HCT116 (cell line): ENCODE measurements at regions not wholly inside any gene's neighbourhood (a gene's known extent, or its start where the extent isn't known, plus 50 kb on each side); places are given as distances from the start of the nearest gene placed in this dataset.

Experiments used
- ATAC-seq: fragments of 200-7000 bp; cut with Tn5 transposase; 2 replicates; pipeline ENCODE4 v1.9.1; 2020; ENCODE audit warnings: mild to moderate bottlenecking, moderate library complexity
- BruUV-seq: library from RNA; stranded (reverse); fragments of 400-500 nt; replicated peaks from 2 replicates; lab custom pipeline; 2021; lab: Mats Ljungman, UMichigan
- CTCF ChIA-PET: fragments of 300-600 bp; sonication (Branson Sonifier 250); formaldehyde crosslinking; loops from one replicate; lab custom pipeline; 2021; ENCODE audit warnings: antibody characterized with exemption; lab: Charles Lee
- POLR2A ChIA-PET: fragments of 300-600, 350-600 bp; sonication (Branson Sonifier 250); formaldehyde crosslinking; loops from one replicate; lab custom pipeline; 2021; ENCODE audit warnings: antibody characterized with exemption; lab: Charles Lee
- RAD21 ChIA-PET, 2 experiments: fragments of 300-600 bp; sonication (Branson Sonifier 250); formaldehyde crosslinking; loops; one replicate each; lab custom pipeline; 2023; ENCODE audit warnings: low total read pairs in 2 of 2; ENCODE audit not compliant: uncharacterized antibody in 2 of 2, unreplicated experiment in 2 of 2, low non-redundant PET in 1 of 2; lab: Charles Lee
- DNase-seq: peaks from one replicate; pipeline ENCODE4 v3.0.0-alpha.2; 2010; ENCODE audit warnings: low read depth, low spot score
- H2AFZ ChIP-seq: fragments of 200-600 bp; shearing (Covaris generic), sonication (generic); 2 replicates; pipeline ENCODE4 v1.6.1; 2017; ENCODE audit warnings: low read depth, mixed run types, mixed read lengths, antibody characterized with exemption, low read length; ENCODE audit not compliant: poor library complexity, severe bottlenecking
- H3K27ac ChIP-seq: 2 replicates; pipeline ENCODE4 v1.5.1; 2012; ENCODE audit warnings: low read depth, low read length
- H3K27me3 ChIP-seq: fragments of 200-600 bp; sonication (generic); 2 replicates; pipeline ENCODE4 v1.6.1; 2016; ENCODE audit warnings: mixed run types, low read length, mixed read lengths; ENCODE audit not compliant: insufficient read depth
- H3K36me3 ChIP-seq, 2 experiments: fragments of 200-500 bp in 1 of 2; fragments of 200-600 bp in 1 of 2; sonication (Bioruptor generic) in 1 of 2; sonication (generic) in 1 of 2; 2 replicates each; pipeline versions ENCODE4 v1.5.1 to v1.6.1; 2014 to 2016; ENCODE audit warnings: low read length in 2 of 2, inconsistent platforms in 1 of 2, mixed read lengths in 1 of 2, mixed run types in 1 of 2; ENCODE audit not compliant: insufficient read depth in 2 of 2, control insufficient read depth in 1 of 2
- H3K4me1 ChIP-seq, 2 experiments: fragments of 200-600 bp in 1 of 2; sonication (generic) in 1 of 2; 2 replicates each; pipeline versions ENCODE4 v1.5.1 to v1.6.1; 2012 to 2017; ENCODE audit warnings: low read length in 2 of 2, inconsistent platforms in 1 of 2, mild to moderate bottlenecking in 1 of 2, mixed read lengths in 1 of 2, mixed run types in 1 of 2, moderate library complexity in 1 of 2; ENCODE audit not compliant: insufficient read depth in 2 of 2, control insufficient read depth in 1 of 2
- H3K4me2 ChIP-seq: fragments of 200-600 bp; sonication (generic); 2 replicates; pipeline ENCODE4 v1.6.1; 2017; ENCODE audit warnings: mixed run types, low read length, mixed read lengths
- H3K4me3 ChIP-seq, 2 experiments: fragments of 200-600 bp in 1 of 2; sonication (generic) in 1 of 2; replicated peaks in 1 of 2; 2 replicates each; pipeline ENCODE4 v1.5.1; 2011 to 2016; ENCODE audit warnings: low read length in 2 of 2, control low read depth in 1 of 2, low read depth in 1 of 2, mild to moderate bottlenecking in 1 of 2, mixed read lengths in 1 of 2, mixed run types in 1 of 2
- H3K79me2 ChIP-seq: fragments of 200-600 bp; sonication (generic); 2 replicates; pipeline ENCODE4 v1.6.1; 2017; ENCODE audit warnings: mild to moderate bottlenecking, mixed run types, low read length, moderate library complexity, mixed read lengths; ENCODE audit not compliant: insufficient read depth
- H3K9ac ChIP-seq: fragments of 200-600 bp; sonication (generic); 2 replicates; pipeline ENCODE4 v1.6.1; 2016; ENCODE audit warnings: low read length, mixed read lengths
- H3K9me2 ChIP-seq: fragments of 200-600 bp; sonication (generic), shearing (Covaris generic); 2 replicates; pipeline ENCODE4 v1.6.1; 2017; ENCODE audit warnings: mixed run types, mild to moderate bottlenecking, moderate library complexity; ENCODE audit not compliant: insufficient read depth
- H3K9me3 ChIP-seq, 2 experiments: fragments of 200-500 bp in 1 of 2; fragments of 200-600 bp in 1 of 2; sonication (Bioruptor generic) in 1 of 2; sonication (generic) in 1 of 2; 2 replicates each; pipeline ENCODE4 v1.6.1; 2014 to 2017; ENCODE audit warnings: low read length in 2 of 2, mixed read lengths in 2 of 2, inconsistent platforms in 1 of 2, low read depth in 1 of 2, mild to moderate bottlenecking in 1 of 2, mixed run types in 1 of 2, moderate library complexity in 1 of 2; ENCODE audit not compliant: control insufficient read depth in 1 of 2, insufficient read depth in 1 of 2
- H4K20me1 ChIP-seq: fragments of 200-600 bp; sonication (generic), shearing (Covaris generic); 2 replicates; pipeline ENCODE4 v1.6.1; 2017; ENCODE audit warnings: mixed run types, mild to moderate bottlenecking, moderate library complexity; ENCODE audit not compliant: insufficient read depth
- ELF1 ChIP-seq: IDR thresholded peaks from 2 replicates; pipeline ENCODE4 v1.6.1; 2012; ENCODE audit warnings: low read depth, borderline replicate concordance
- EZH2phosphoT487 ChIP-seq: fragments of 200-600 bp; IDR thresholded peaks from 2 replicates; pipeline ENCODE4 v1.6.1; 2018; ENCODE audit warnings: antibody characterized with exemption, borderline replicate concordance
- FOSL1 ChIP-seq: IDR thresholded peaks from 2 replicates; pipeline ENCODE4 v1.6.1; 2012; ENCODE audit warnings: low read depth
- JUND ChIP-seq: IDR thresholded peaks from 2 replicates; pipeline ENCODE4 v1.6.1; 2012
- POLR2AphosphoS5 ChIP-seq: IDR thresholded peaks from 2 replicates; pipeline ENCODE4 v1.6.1; 2011; ENCODE audit warnings: mild to moderate bottlenecking, low read depth, low read length, moderate library complexity
- RAD21 ChIP-seq: IDR thresholded peaks from 2 replicates; pipeline ENCODE4 v1.6.1; 2012; ENCODE audit warnings: low read depth, mild to moderate bottlenecking
- SP1 ChIP-seq: IDR thresholded peaks from 2 replicates; pipeline ENCODE4 v1.6.1; 2012; ENCODE audit warnings: low read depth
- YY1 ChIP-seq: IDR thresholded peaks from 2 replicates; pipeline ENCODE4 v1.6.1; 2011; ENCODE audit warnings: low read length, low read depth, moderate library complexity, mild to moderate bottlenecking; ENCODE audit not compliant: insufficient replicate concordance; ENCODE audit errors: extremely low read depth
- ZNF274 ChIP-seq: fragments of 200-500 bp; sonication (Bioruptor generic); IDR thresholded peaks from 2 replicates; pipeline ENCODE4 v1.6.1; 2014; ENCODE audit warnings: mild to moderate bottlenecking, low read depth, low read length, inconsistent platforms
- intact Hi-C: fragments of 100-400 bp; cut with micrococcal nuclease; formaldehyde crosslinking; loops from 2 replicates; pipeline ENCODE4 v1.10.0; 2022
- TF ChIP-seq, protein P1 (sequence below): IDR thresholded peaks from 2 replicates; pipeline ENCODE4 v1.6.1; 2012
- TF ChIP-seq, protein P2 (sequence below), 3 experiments: fragments of 200-600 bp in 1 of 3; sonication (generic) in 1 of 3; IDR thresholded peaks in 2 of 3; conservative IDR thresholded peaks in 1 of 3; 2 replicates each; pipeline ENCODE4 v1.5.1; 2012 to 2017; ENCODE audit warnings: low read depth in 2 of 3, low read length in 2 of 3, antibody characterized with exemption in 1 of 3, borderline replicate concordance in 1 of 3, control low read depth in 1 of 3, mild to moderate bottlenecking in 1 of 3, mixed read lengths in 1 of 3, mixed run types in 1 of 3, moderate library complexity in 1 of 3; ENCODE audit not compliant: insufficient read depth in 1 of 3
- TF ChIP-seq, protein P3 (sequence below): IDR thresholded peaks from 2 replicates; pipeline ENCODE4 v1.6.1; 2012; ENCODE audit warnings: low read depth
- TF ChIP-seq, protein P4 (sequence below): IDR thresholded peaks from 2 replicates; pipeline ENCODE4 v1.6.1; 2012
- TF ChIP-seq, protein P5 (sequence below): IDR thresholded peaks from 2 replicates; pipeline ENCODE4 v1.6.1; 2011; ENCODE audit warnings: mild to moderate bottlenecking, low read length, moderate library complexity; ENCODE audit not compliant: insufficient replicate concordance; ENCODE audit errors: extremely low read depth

DNA sequence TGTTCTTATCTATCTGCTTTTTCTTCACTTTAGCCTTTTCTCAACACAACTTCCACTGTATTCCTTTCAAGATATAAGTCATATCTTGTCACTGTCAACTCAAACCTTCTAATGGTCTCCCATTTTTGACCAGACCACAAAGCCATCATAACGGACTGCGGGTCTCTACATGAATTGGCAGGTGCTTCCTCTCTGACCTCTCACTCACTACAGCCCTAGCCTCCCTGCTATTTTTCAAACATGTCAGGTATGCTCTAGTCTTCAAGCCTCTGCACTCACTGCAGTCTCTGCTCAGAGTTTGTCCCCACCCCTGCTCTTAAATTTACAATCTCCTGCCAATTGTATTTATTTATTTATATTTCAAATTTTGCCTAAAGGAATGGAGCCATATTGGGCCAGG lies 858.1 kb downstream of the TRIB2 start:
- Histone ChIP-seq H3K9me3 (peaks cover 10 to 24% of the 10 kb centered on the region in 2 experiments; a peak in 2 of 4 replicates), H3K4me1 (no peaks in the 10 kb centered on the region), H3K4me3 (no peak overlapping the region), H3K36me3 (no peaks in the 10 kb centered on the region), H3K9me2 (no peaks in the 10 kb centered on the region), H3K9ac (no peak overlapping the region), H4K20me1 (no peaks in the 10 kb centered on the region), H3K79me2 (no peaks in the 10 kb centered on the region), H3K27ac (no peak overlapping the region), H3K27me3 (no peaks in the 10 kb centered on the region), H2AFZ (no peak overlapping the region), H3K4me2 (no peak overlapping the region)
- no peak for DNase-seq
- POLR2A ChIA-PET, result no interaction called here
- ATAC-seq, result no peak
- CTCF ChIA-PET, result no interaction called here
- TF ChIP-seq JUND (no peak), EZH2phosphoT487 (no peak), ZNF274 (no peak), RAD21 (no peak), SP1 (no peak), ELF1 (no peak), FOSL1 (no peak), POLR2AphosphoS5 (no peak), YY1 (no peak)
- TF ChIP-seq, protein P1, sequence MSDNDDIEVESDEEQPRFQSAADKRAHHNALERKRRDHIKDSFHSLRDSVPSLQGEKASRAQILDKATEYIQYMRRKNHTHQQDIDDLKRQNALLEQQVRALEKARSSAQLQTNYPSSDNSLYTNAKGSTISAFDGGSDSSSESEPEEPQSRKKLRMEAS, result no peak
- TF ChIP-seq, protein P2, sequence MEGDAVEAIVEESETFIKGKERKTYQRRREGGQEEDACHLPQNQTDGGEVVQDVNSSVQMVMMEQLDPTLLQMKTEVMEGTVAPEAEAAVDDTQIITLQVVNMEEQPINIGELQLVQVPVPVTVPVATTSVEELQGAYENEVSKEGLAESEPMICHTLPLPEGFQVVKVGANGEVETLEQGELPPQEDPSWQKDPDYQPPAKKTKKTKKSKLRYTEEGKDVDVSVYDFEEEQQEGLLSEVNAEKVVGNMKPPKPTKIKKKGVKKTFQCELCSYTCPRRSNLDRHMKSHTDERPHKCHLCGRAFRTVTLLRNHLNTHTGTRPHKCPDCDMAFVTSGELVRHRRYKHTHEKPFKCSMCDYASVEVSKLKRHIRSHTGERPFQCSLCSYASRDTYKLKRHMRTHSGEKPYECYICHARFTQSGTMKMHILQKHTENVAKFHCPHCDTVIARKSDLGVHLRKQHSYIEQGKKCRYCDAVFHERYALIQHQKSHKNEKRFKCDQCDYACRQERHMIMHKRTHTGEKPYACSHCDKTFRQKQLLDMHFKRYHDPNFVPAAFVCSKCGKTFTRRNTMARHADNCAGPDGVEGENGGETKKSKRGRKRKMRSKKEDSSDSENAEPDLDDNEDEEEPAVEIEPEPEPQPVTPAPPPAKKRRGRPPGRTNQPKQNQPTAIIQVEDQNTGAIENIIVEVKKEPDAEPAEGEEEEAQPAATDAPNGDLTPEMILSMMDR (IDR thresholded peaks at IDR 0.05 in 2 of 3, conservative IDR thresholded peaks at IDR 0.05 in 1 of 3; ENCODE audit: borderline replicate concordance in 1 of 3, insufficient read depth in 1 of 3, low read depth in 2 of 3, low read length in 2 of 3), result no peak
- TF ChIP-seq, protein P3, sequence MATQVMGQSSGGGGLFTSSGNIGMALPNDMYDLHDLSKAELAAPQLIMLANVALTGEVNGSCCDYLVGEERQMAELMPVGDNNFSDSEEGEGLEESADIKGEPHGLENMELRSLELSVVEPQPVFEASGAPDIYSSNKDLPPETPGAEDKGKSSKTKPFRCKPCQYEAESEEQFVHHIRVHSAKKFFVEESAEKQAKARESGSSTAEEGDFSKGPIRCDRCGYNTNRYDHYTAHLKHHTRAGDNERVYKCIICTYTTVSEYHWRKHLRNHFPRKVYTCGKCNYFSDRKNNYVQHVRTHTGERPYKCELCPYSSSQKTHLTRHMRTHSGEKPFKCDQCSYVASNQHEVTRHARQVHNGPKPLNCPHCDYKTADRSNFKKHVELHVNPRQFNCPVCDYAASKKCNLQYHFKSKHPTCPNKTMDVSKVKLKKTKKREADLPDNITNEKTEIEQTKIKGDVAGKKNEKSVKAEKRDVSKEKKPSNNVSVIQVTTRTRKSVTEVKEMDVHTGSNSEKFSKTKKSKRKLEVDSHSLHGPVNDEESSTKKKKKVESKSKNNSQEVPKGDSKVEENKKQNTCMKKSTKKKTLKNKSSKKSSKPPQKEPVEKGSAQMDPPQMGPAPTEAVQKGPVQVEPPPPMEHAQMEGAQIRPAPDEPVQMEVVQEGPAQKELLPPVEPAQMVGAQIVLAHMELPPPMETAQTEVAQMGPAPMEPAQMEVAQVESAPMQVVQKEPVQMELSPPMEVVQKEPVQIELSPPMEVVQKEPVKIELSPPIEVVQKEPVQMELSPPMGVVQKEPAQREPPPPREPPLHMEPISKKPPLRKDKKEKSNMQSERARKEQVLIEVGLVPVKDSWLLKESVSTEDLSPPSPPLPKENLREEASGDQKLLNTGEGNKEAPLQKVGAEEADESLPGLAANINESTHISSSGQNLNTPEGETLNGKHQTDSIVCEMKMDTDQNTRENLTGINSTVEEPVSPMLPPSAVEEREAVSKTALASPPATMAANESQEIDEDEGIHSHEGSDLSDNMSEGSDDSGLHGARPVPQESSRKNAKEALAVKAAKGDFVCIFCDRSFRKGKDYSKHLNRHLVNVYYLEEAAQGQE, result no peak
- TF ChIP-seq, protein P4, sequence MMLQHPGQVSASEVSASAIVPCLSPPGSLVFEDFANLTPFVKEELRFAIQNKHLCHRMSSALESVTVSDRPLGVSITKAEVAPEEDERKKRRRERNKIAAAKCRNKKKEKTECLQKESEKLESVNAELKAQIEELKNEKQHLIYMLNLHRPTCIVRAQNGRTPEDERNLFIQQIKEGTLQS, result no peak
- TF ChIP-seq, protein P5, sequence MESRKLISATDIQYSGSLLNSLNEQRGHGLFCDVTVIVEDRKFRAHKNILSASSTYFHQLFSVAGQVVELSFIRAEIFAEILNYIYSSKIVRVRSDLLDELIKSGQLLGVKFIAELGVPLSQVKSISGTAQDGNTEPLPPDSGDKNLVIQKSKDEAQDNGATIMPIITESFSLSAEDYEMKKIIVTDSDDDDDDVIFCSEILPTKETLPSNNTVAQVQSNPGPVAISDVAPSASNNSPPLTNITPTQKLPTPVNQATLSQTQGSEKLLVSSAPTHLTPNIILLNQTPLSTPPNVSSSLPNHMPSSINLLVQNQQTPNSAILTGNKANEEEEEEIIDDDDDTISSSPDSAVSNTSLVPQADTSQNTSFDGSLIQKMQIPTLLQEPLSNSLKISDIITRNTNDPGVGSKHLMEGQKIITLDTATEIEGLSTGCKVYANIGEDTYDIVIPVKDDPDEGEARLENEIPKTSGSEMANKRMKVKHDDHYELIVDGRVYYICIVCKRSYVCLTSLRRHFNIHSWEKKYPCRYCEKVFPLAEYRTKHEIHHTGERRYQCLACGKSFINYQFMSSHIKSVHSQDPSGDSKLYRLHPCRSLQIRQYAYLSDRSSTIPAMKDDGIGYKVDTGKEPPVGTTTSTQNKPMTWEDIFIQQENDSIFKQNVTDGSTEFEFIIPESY, result no peak
- BruUV-seq, result no TSS peak
- RAD21 ChIA-PET, result no interaction called here
- intact Hi-C loops, result no loop called here
